Testis (tissue), 2 donors: ENCODE measurements at regions not wholly inside any gene's neighbourhood (a gene's known extent, or its start where the extent isn't known, plus 50 kb on each side); places are given as distances from the start of the nearest gene placed in this dataset.

Experiments used
- DNase-seq: peaks from one replicate; pipeline ENCODE4 v3.0.0-alpha.2; 2019
- H3K27ac ChIP-seq, 2 donors: fragments of 200-600 bp; sonication (generic); one replicate each; pipeline ENCODE4 v1.5.1; 2019
- H3K27me3 ChIP-seq: fragments of 200-600 bp; sonication (generic); one replicate; pipeline ENCODE4 v1.5.1; 2019
- H3K36me3 ChIP-seq: fragments of 200-600 bp; sonication (generic); one replicate; pipeline ENCODE4 v1.5.1; 2017; ENCODE audit warnings: low read depth; ENCODE audit errors: missing control alignments
- H3K4me1 ChIP-seq: fragments of 200-600 bp; sonication (generic); one replicate; pipeline ENCODE4 v1.5.1; 2019
- H3K4me3 ChIP-seq, 2 donors: fragments of 200-600 bp; sonication (generic); one replicate each; pipeline ENCODE4 v1.5.1; 2017 to 2019
- H3K9me3 ChIP-seq: fragments of 200-600 bp; sonication (generic); one replicate; pipeline ENCODE4 v1.5.1; 2017
- POLR2A ChIP-seq: fragments of 450-650 bp; IDR thresholded peaks from one replicate; pipeline ENCODE4 v1.6.1; 2017; ENCODE audit warnings: antibody characterized with exemption, mild to moderate bottlenecking, moderate library complexity
- WGBS, 2 donors: methylation state at CpG; one replicate each; pipeline ENCODE4 v1.1.5; 2018; 5-methylcytosine and 5-hydroxymethylcytosine counted together
- intact Hi-C: fragments of 100-400 bp; cut with DNase I; formaldehyde crosslinking; loops from one replicate; pipeline ENCODE4 v1.15.1; 2023; ENCODE audit warnings: low total_unique reads
- TF ChIP-seq, protein P1 (sequence below), 3 experiments: fragments of 450-650 bp in 2 of 3; fragments of 200-600 bp in 1 of 3; sonication (generic) in 1 of 3; IDR thresholded peaks; one replicate each; pipeline ENCODE4 v1.5.1; 2016 to 2019; ENCODE audit warnings: antibody characterized with exemption in 3 of 3, mild to moderate bottlenecking in 2 of 3, moderate library complexity in 1 of 3

DNA sequence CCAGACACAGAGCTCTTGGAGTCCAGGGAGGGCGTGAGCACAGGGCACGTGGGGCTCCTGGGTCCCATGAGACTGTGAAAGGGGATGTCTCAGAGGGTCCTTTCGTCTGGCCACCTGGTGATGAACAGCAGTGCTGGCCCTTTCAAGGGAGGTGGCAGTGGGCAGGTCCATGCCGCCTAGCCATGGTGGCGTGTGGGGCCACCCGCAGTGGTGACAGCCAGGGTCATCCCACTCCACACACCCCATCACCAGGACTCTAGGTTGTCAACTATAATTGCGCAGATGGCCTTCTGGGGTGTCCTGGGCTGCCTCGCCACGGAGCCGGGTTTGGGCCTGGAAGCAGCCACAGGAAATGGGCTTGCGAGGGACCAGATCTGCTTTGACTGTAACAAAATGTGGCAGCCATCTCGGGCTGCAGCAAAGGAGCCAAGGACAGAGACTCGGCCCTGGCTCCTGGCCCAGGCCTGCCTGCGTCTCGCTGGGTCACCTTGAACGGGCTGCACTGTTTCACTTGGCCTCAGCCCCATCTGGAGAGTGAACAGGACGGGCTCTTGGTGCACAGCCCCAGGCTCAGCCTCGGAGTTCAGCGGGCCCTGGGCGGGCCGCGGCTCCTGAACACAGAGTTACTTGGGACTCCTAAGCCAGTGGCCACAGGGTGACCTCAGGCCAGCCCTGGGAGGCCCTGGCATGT is 1350.5 kb downstream of the BRD1 start:
- Histone ChIP-seq H3K9me3 (no peaks in the 10 kb centered on the region), H3K4me3 (no peak overlapping the region), H3K27ac (peak overlapping the region in 1 of 2 donors; percentile 53), H3K4me1 (peaks cover 14% of the 10 kb centered on the region), H3K36me3 (no peaks in the 10 kb centered on the region), H3K27me3 (no peaks in the 10 kb centered on the region)
- 43 to 53% methylated on average over 12 to 22 of the region's 22 CpGs for WGBS, 2 donors
- intact Hi-C loops = no loop called here
- DNase-seq = peak; percentile 92
- TF ChIP-seq, protein P1, sequence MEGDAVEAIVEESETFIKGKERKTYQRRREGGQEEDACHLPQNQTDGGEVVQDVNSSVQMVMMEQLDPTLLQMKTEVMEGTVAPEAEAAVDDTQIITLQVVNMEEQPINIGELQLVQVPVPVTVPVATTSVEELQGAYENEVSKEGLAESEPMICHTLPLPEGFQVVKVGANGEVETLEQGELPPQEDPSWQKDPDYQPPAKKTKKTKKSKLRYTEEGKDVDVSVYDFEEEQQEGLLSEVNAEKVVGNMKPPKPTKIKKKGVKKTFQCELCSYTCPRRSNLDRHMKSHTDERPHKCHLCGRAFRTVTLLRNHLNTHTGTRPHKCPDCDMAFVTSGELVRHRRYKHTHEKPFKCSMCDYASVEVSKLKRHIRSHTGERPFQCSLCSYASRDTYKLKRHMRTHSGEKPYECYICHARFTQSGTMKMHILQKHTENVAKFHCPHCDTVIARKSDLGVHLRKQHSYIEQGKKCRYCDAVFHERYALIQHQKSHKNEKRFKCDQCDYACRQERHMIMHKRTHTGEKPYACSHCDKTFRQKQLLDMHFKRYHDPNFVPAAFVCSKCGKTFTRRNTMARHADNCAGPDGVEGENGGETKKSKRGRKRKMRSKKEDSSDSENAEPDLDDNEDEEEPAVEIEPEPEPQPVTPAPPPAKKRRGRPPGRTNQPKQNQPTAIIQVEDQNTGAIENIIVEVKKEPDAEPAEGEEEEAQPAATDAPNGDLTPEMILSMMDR (IDR thresholded peaks at IDR 0.05) = no peak
- TF ChIP-seq POLR2A = no peak

DNA sequence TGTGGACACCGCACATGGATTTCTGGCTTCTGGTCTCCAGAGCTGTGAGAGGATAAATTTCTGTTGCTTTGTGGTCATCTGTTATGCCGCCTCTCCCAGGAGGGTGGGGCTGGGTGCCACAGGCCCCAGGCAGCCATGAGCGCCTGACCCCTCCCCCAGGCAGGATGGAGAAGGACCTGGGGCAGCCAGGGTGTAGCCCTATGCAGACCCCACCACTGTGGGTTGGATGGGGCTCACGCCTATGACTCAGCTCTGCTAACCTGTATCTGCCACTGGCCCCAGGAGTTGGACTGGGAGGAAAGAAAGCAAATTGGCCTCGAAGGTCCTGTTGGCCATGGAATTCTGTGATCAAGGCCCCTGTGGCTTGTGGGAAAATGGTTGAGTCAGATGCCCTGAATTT is 1351.1 kb downstream of the BRD1 start:
- TF ChIP-seq, protein P1 (IDR thresholded peaks at IDR 0.05) = no peak
- no peak for TF ChIP-seq POLR2A
- WGBS, 2 donors = 92 to 95% methylated on average over 3 to 5 of the region's 5 CpGs
- H3K27me3 ChIP-seq = no peaks in the 10 kb centered on the region
- peaks cover 14% of the 10 kb centered on the region for H3K4me1 ChIP-seq
- DNase-seq = no peak
- H3K4me3 ChIP-seq = no peak overlapping the region
- H3K36me3 ChIP-seq = no peaks in the 10 kb centered on the region
- intact Hi-C loops = no loop called here
- H3K9me3 ChIP-seq = no peaks in the 10 kb centered on the region
- peak overlapping the region in 1 of 2 donors; percentile 53 for H3K27ac ChIP-seq

DNA sequence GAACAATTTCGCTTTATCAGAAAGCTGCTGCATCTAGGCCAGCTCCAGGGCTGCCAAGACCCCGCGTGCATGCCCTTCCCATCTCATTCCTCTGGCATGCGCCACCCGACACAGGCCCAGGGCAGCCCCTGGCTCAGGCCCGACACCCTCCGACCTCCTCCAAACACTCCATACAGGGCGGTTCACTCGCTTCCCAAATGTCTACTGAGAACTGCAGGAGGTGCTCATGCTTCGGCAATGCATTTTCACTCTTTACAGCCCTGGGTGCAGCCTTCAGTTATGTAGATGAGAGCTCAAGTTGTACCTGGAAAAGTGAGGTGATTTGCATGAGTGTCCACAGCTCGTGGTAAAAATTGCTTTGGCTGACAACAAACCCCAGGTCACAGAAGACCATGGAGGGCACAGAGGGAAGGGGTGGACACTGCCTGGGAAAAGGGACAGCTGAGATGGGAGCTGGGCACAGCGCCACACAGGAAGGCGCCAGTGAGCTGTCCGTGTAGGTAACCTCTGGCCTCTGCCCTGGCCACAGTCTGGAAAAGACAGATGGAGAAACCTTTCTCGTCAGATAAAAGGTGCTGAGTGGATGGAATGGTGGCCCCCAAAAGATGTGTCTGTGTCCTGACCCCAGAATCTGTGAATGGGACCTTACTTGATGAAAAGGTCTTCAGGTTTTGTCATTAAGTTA is 1351.9 kb downstream of the BRD1 start:
- no peaks in the 10 kb centered on the region for H3K36me3 ChIP-seq
- no peaks in the 10 kb centered on the region for H3K9me3 ChIP-seq
- intact Hi-C loops = no loop called here
- no peak for DNase-seq
- H3K27ac ChIP-seq = no peak overlapping the region
- TF ChIP-seq, protein P1 (IDR thresholded peaks at IDR 0.05) = no peak
- TF ChIP-seq POLR2A = no peak
- peaks cover 14% of the 10 kb centered on the region for H3K4me1 ChIP-seq
- H3K4me3 ChIP-seq = no peak overlapping the region
- 88 to 93% methylated on average over 15 of the region's 15 CpGs for WGBS, 2 donors
- no peaks in the 10 kb centered on the region for H3K27me3 ChIP-seq

DNA sequence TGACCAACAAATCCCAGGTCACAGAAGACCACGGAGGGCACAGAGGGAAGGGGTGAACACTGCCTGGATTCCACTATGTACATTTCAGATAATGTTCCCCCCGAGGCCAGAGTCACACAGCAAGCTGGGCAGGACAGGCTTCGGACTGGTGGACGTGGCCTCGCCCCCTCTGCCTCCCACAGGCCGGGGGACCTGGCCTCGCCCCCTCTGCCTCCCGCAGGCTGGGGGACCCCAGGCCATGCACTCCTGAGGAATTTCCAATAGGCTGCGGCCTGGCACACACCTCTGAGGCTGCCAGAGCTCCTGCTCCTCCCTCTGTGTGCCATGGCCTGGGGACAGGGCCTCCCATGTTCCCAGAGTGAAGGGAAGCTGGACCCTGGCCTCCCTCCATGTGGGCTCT is 1352.8 kb downstream of the BRD1 start:
- no peak for DNase-seq
- Histone ChIP-seq H3K9me3 (no peaks in the 10 kb centered on the region), H3K36me3 (no peaks in the 10 kb centered on the region), H3K4me3 (no peak overlapping the region), H3K27ac (no peak overlapping the region), H3K27me3 (no peaks in the 10 kb centered on the region), H3K4me1 (peaks cover 14% of the 10 kb centered on the region)
- TF ChIP-seq, protein P1 (IDR thresholded peaks at IDR 0.05) = no peak
- no peak for TF ChIP-seq POLR2A
- intact Hi-C loops = no loop called here
- WGBS, 2 donors = 89 to 92% methylated on average over 8 of the region's 9 CpGs
